IMR-90 (cell line): ENCODE measurements at regions not wholly inside any gene's neighbourhood (a gene's known extent, or its start where the extent isn't known, plus 50 kb on each side); places are given as distances from the start of the nearest gene placed in this dataset.

ENCODE experiments used
- BHLHE40 ChIP-seq: fragments of 150-350 bp; IDR thresholded peaks from 2 replicates; pipeline ENCODE4 v1.6.1; 2016; ENCODE audit warnings: mild to moderate bottlenecking, low read depth, low read length
- CEBPB ChIP-seq: IDR thresholded peaks from 2 replicates; pipeline ENCODE4 v1.6.1; 2012; ENCODE audit warnings: low read depth, low read length, improper control_type of control experiment
- CHD1 ChIP-seq: IDR thresholded peaks from 2 replicates; pipeline ENCODE4 v1.6.1; 2012; ENCODE audit warnings: low read depth, low read length, improper control_type of control experiment
- CTCF ChIP-seq: conservative IDR thresholded peaks from 2 replicates; pipeline ENCODE4 v1.5.1; 2012; ENCODE audit warnings: mild to moderate bottlenecking, low read depth, low read length, improper control_type of control experiment
- ELK1 ChIP-seq: fragments of 150-350 bp; IDR thresholded peaks from 2 replicates; pipeline ENCODE4 v1.6.1; 2016; ENCODE audit warnings: low read depth, mild to moderate bottlenecking, low read length, moderate library complexity, borderline replicate concordance
- FOS ChIP-seq: fragments of 150-350 bp; IDR thresholded peaks from 2 replicates; pipeline ENCODE4 v1.6.1; 2016; ENCODE audit warnings: low read depth, low read length
- MAFK ChIP-seq: IDR thresholded peaks from 2 replicates; pipeline ENCODE4 v1.6.1; 2012; ENCODE audit warnings: low read depth, low read length, improper control_type of control experiment
- MXI1 ChIP-seq: IDR thresholded peaks from 2 replicates; pipeline ENCODE4 v1.6.1; 2012; ENCODE audit warnings: low read depth, mild to moderate bottlenecking, low read length, moderate library complexity, borderline replicate concordance
- POLR2A ChIP-seq: IDR thresholded peaks from 2 replicates; pipeline ENCODE4 v1.6.1; 2012; ENCODE audit warnings: mild to moderate bottlenecking, low read depth, low read length
- RAD21 ChIP-seq: IDR thresholded peaks from 2 replicates; pipeline ENCODE4 v1.6.1; 2012; ENCODE audit warnings: low read length, improper control_type of control experiment
- RCOR1 ChIP-seq: IDR thresholded peaks from 2 replicates; pipeline ENCODE4 v1.6.1; 2012; ENCODE audit warnings: mild to moderate bottlenecking, low read length, improper control_type of control experiment; ENCODE audit not compliant: insufficient replicate concordance
- RFX5 ChIP-seq: IDR thresholded peaks from 2 replicates; pipeline ENCODE4 v1.8.0; 2012; ENCODE audit warnings: low read depth, mild to moderate bottlenecking, low read length, moderate library complexity
- SMC3 ChIP-seq: fragments of 150-350 bp; IDR thresholded peaks from 2 replicates; pipeline ENCODE4 v1.6.1; 2016; ENCODE audit warnings: low read depth, mild to moderate bottlenecking, antibody characterized with exemption, low read length, moderate library complexity
- USF2 ChIP-seq: fragments of 150-350 bp; IDR thresholded peaks from 2 replicates; pipeline ENCODE4 v1.6.1; 2017; ENCODE audit warnings: mild to moderate bottlenecking, antibody characterized with exemption, low read length, low read depth

GRCh38 chr9:90021216-90021906 lies 416.5 kb downstream of the GADD45G start:
- TF ChIP-seq CTCF (no peak), USF2 (no peak), CHD1 (no peak), POLR2A (no peak), CEBPB (no peak), FOS (no peak), MAFK (no peak), MXI1 (no peak), RCOR1 (no peak), BHLHE40 (no peak), RFX5 (no peak), SMC3 (no peak), ELK1 (no peak), RAD21 (no peak)
